Lower leg skin (tissue), 4 donors: ENCODE measurements at regions not wholly inside any gene's neighbourhood (a gene's known extent, or its start where the extent isn't known, plus 50 kb on each side); places are given as distances from the start of the nearest gene placed in this dataset.

ENCODE experiments used
- DNase-seq, 2 donors: peaks; one replicate each; pipeline ENCODE4 v3.0.0-alpha.2; 2019; ENCODE audit warnings: low spot score in 2 of 2
- H3K4me3 ChIP-seq: fragments of 200-600 bp; sonication (generic); 2 replicates; pipeline ENCODE4 v1.5.1; 2017; ENCODE audit warnings: mild to moderate bottlenecking, low read depth; ENCODE audit not compliant: poor library complexity, severe bottlenecking
- CTCF ChIP-seq, 3 donors: fragments of 450-650 bp; IDR thresholded peaks; one replicate each; pipeline ENCODE4 v1.5.1; 2016; ENCODE audit warnings: antibody characterized with exemption in 3 of 3, mild to moderate bottlenecking in 3 of 3, moderate library complexity in 2 of 3
- POLR2A ChIP-seq, 2 donors: fragments of 450-650 bp; IDR thresholded peaks; one replicate each; pipeline ENCODE4 v1.6.1; 2016 to 2017; ENCODE audit warnings: antibody characterized with exemption in 2 of 2, mild to moderate bottlenecking in 1 of 2, moderate library complexity in 1 of 2
- WGBS, 2 donors: methylation state at CpG; one replicate each; pipeline ENCODE4 v1.1.5; 2018; 5-methylcytosine and 5-hydroxymethylcytosine counted together
- intact Hi-C: fragments of 100-400 bp; cut with DNase I; formaldehyde crosslinking; loops from one replicate; pipeline ENCODE4 v1.15.0; 2023; ENCODE audit warnings: low total_unique reads

- intact Hi-C loops, result loop anchor here (5.0 kb wide), 1 partner anchor 1684 kb away; no protein-coding TSS in a partner anchor
- DNase-seq, result peak; percentile 15 to 93
- no peak overlapping the region for H3K4me3 ChIP-seq
- WGBS, 2 donors, result 26 to 27% methylated on average over 11 of the region's 11 CpGs
- TF ChIP-seq CTCF (IDR thresholded peaks at IDR 0.05), result peak in 1 of 3 donors; percentile 13
- no peak for TF ChIP-seq POLR2A (IDR thresholded peaks at IDR 0.05)
Observed at GRCh38 chr22:22710719-22711531, 66.5 kb downstream of the GGTLC2 start.

- TF ChIP-seq CTCF (IDR thresholded peaks at IDR 0.05), result no peak
- TF ChIP-seq POLR2A (IDR thresholded peaks at IDR 0.05), result no peak
- 91 to 93% methylated on average over 5 of the region's 5 CpGs for WGBS, 2 donors
- intact Hi-C loops, result loop anchor here (5.0 kb wide), 1 partner anchor 1684 kb away; no protein-coding TSS in a partner anchor
- DNase-seq, result peak in 1 of 2 donors; percentile 9
- H3K4me3 ChIP-seq, result no peak overlapping the region
Observed at GRCh38 chr22:22711532-22711913, 67.1 kb downstream of the GGTLC2 start.

- intact Hi-C loops, result loop anchor here (5.0 kb wide), 1 partner anchor 1685 kb away; no protein-coding TSS in a partner anchor
- 86 to 87% methylated on average over 4 to 6 of the region's 6 CpGs for WGBS, 2 donors
- H3K4me3 ChIP-seq, result no peak overlapping the region
- TF ChIP-seq POLR2A (IDR thresholded peaks at IDR 0.05) (no peak), CTCF (IDR thresholded peaks at IDR 0.05) (no peak)
- peak; percentile 7 to 53 for DNase-seq
Observed at GRCh38 chr22:22712092-22712658, 67.8 kb downstream of the GGTLC2 start.

DNA sequence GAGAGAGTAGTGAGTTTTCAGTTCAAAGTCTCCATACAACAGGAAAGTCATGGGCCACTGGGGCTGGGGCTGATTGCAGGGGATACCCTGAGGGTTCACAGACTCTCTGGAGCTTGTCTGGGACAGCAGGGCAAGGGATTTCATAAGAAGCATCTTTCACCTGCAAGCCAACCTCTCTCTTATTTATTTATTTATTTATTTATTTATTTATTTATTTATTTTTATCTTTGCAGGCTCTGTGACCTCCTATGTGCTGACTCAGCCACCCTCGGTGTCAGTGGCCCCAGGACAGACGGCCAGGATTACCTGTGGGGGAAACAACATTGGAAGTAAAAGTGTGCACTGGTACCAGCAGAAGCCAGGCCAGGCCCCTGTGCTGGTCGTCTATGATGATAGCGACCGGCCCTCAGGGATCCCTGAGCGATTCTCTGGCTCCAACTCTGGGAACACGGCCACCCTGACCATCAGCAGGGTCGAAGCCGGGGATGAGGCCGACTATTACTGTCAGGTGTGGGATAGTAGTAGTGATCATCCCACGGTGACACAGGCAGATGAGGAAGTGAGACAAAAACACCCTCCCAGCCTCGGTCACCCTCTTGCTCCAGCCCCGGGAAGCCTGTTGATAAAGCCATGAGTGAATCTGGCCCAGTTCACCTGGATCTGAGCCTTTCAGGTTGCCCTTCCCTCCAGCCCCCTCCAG, 68.4 kb downstream of the GGTLC2 start:
- TF ChIP-seq POLR2A (IDR thresholded peaks at IDR 0.05) (no peak), CTCF (IDR thresholded peaks at IDR 0.05) (no peak)
- intact Hi-C loops, result loop anchor here (5.0 kb wide), 1 partner anchor 1686 kb away; no protein-coding TSS in a partner anchor
- no peak overlapping the region for H3K4me3 ChIP-seq
- WGBS, 2 donors, result 68 to 79% methylated on average over 13 of the region's 13 CpGs
- DNase-seq, result peak in 1 of 2 donors; percentile 12

GRCh38 chr22:22713416-22713815, 69.0 kb downstream of the GGTLC2 start:
- intact Hi-C loops, result loop anchor here (5.0 kb wide), 1 partner anchor 1686 kb away; no protein-coding TSS in a partner anchor
- no peak overlapping the region for H3K4me3 ChIP-seq
- TF ChIP-seq POLR2A (IDR thresholded peaks at IDR 0.05), result no peak
- no peak for TF ChIP-seq CTCF (IDR thresholded peaks at IDR 0.05)
- DNase-seq, result no peak
- 93 to 94% methylated on average over 1 of the region's 1 CpG for WGBS, 2 donors
